ENCODE measurements at regions not wholly inside any gene's neighbourhood (a gene's known extent, or its start where the extent isn't known, plus 50 kb on each side); places are given as distances from the start of the nearest gene placed in this dataset.

- Histone ChIP-seq H3K9me2 (ENCODE audit: low read depth, low read length) (no peaks in the 10 kb centered on the region), H3K27ac (ENCODE audit: low read depth, low read length, poor library complexity, severe bottlenecking) (no peak overlapping the region), H3K9me3 (ENCODE audit: low read length) (no peaks in the 10 kb centered on the region), H3F3A (ENCODE audit: insufficient read depth, low read length) (no peaks in the 10 kb centered on the region), H3K79me2 (ENCODE audit: insufficient read depth, low read length) (no peaks in the 10 kb centered on the region), H4K20me1 (ENCODE audit: insufficient read depth, low read length) (no peaks in the 10 kb centered on the region), H3K4me3 (ENCODE audit: low read depth, low read length, poor library complexity, severe bottlenecking) (no peak overlapping the region), H3K27me3 (ENCODE audit: insufficient read depth, low read length) (no peaks in the 10 kb centered on the region), H3K4me1 (ENCODE audit: insufficient read depth, low read length, severe bottlenecking) (no peaks in the 10 kb centered on the region), H3K9ac (ENCODE audit: low read length) (no peak overlapping the region), H3K4me2 (ENCODE audit: low read length) (no peak overlapping the region), H3K36me3 (ENCODE audit: insufficient read depth, low read length) (no peaks in the 10 kb centered on the region), H2AFZ (ENCODE audit: low read length) (no peak overlapping the region)
- no peak for TF ChIP-seq EZH2 (IDR thresholded peaks at IDR 0.05; ENCODE audit: borderline replicate concordance, low read length)
- TF ChIP-seq, protein P1, sequence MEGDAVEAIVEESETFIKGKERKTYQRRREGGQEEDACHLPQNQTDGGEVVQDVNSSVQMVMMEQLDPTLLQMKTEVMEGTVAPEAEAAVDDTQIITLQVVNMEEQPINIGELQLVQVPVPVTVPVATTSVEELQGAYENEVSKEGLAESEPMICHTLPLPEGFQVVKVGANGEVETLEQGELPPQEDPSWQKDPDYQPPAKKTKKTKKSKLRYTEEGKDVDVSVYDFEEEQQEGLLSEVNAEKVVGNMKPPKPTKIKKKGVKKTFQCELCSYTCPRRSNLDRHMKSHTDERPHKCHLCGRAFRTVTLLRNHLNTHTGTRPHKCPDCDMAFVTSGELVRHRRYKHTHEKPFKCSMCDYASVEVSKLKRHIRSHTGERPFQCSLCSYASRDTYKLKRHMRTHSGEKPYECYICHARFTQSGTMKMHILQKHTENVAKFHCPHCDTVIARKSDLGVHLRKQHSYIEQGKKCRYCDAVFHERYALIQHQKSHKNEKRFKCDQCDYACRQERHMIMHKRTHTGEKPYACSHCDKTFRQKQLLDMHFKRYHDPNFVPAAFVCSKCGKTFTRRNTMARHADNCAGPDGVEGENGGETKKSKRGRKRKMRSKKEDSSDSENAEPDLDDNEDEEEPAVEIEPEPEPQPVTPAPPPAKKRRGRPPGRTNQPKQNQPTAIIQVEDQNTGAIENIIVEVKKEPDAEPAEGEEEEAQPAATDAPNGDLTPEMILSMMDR (IDR thresholded peaks at IDR 0.05; ENCODE audit: low read length), result no peak
These were observed 252.1 kb downstream of the RBM43 start for GRCh38 chr2:151009437-151010175.

GRCh38 chr2:151007365-151007764 lies 254.3 kb downstream of the RBM43 start:
- H3K9me3 ChIP-seq (ENCODE audit: low read length), result no peaks in the 10 kb centered on the region
- no peaks in the 10 kb centered on the region for H3K4me1 ChIP-seq (ENCODE audit: insufficient read depth, low read length, severe bottlenecking)
- H3K36me3 ChIP-seq (ENCODE audit: insufficient read depth, low read length), result no peaks in the 10 kb centered on the region
- H3K9me2 ChIP-seq (ENCODE audit: low read depth, low read length), result no peaks in the 10 kb centered on the region
- H3F3A ChIP-seq (ENCODE audit: insufficient read depth, low read length), result no peaks in the 10 kb centered on the region
- H3K9ac ChIP-seq (ENCODE audit: low read length), result no peak overlapping the region
- H3K79me2 ChIP-seq (ENCODE audit: insufficient read depth, low read length), result no peaks in the 10 kb centered on the region
- H3K4me2 ChIP-seq (ENCODE audit: low read length), result no peak overlapping the region
- TF ChIP-seq, protein P1 (IDR thresholded peaks at IDR 0.05; ENCODE audit: low read length), result no peak
- no peak for TF ChIP-seq EZH2 (IDR thresholded peaks at IDR 0.05; ENCODE audit: borderline replicate concordance, low read length)
- H3K27ac ChIP-seq (ENCODE audit: low read depth, low read length, poor library complexity, severe bottlenecking), result no peak overlapping the region
- H4K20me1 ChIP-seq (ENCODE audit: insufficient read depth, low read length), result no peaks in the 10 kb centered on the region
- no peak overlapping the region for H2AFZ ChIP-seq (ENCODE audit: low read length)
- no peaks in the 10 kb centered on the region for H3K27me3 ChIP-seq (ENCODE audit: insufficient read depth, low read length)
- no peak overlapping the region for H3K4me3 ChIP-seq (ENCODE audit: low read depth, low read length, poor library complexity, severe bottlenecking)

- Histone ChIP-seq H3K27ac (ENCODE audit: low read depth, low read length, poor library complexity, severe bottlenecking) (no peak overlapping the region), H3K79me2 (ENCODE audit: insufficient read depth, low read length) (no peaks in the 10 kb centered on the region), H3K36me3 (ENCODE audit: insufficient read depth, low read length) (no peaks in the 10 kb centered on the region), H3K9me2 (ENCODE audit: low read depth, low read length) (no peaks in the 10 kb centered on the region), H4K20me1 (ENCODE audit: insufficient read depth, low read length) (no peaks in the 10 kb centered on the region), H3K9ac (ENCODE audit: low read length) (no peak overlapping the region), H3K9me3 (ENCODE audit: low read length) (no peaks in the 10 kb centered on the region), H3K27me3 (ENCODE audit: insufficient read depth, low read length) (no peaks in the 10 kb centered on the region), H3K4me3 (ENCODE audit: low read depth, low read length, poor library complexity, severe bottlenecking) (no peak overlapping the region), H3F3A (ENCODE audit: insufficient read depth, low read length) (no peaks in the 10 kb centered on the region), H2AFZ (ENCODE audit: low read length) (no peak overlapping the region), H3K4me2 (ENCODE audit: low read length) (no peak overlapping the region), H3K4me1 (ENCODE audit: insufficient read depth, low read length, severe bottlenecking) (no peaks in the 10 kb centered on the region)
- TF ChIP-seq, protein P1 (IDR thresholded peaks at IDR 0.05; ENCODE audit: low read length), result no peak
- no peak for TF ChIP-seq EZH2 (IDR thresholded peaks at IDR 0.05; ENCODE audit: borderline replicate concordance, low read length)
These were observed 258.6 kb downstream of the RBM43 start for GRCh38 chr2:151002959-151003600.
